GM18520 (cell line): ENCODE measurements at regions not wholly inside any gene's neighbourhood (a gene's known extent, or its start where the extent isn't known, plus 50 kb on each side); places are given as distances from the start of the nearest gene placed in this dataset.

Source experiments
- ATAC-seq: cut with Tn5 transposase; IDR thresholded peaks from one replicate; pipeline ENCODE4 v1.9.1; 2021; ENCODE audit not compliant: unreplicated experiment

GRCh38 chr6:8710668-8711431 is 275.5 kb upstream of the SLC35B3 start:
- no peak for ATAC-seq

GRCh38 chr6:8707956-8708772 is 272.8 kb upstream of the SLC35B3 start:
- no peak for ATAC-seq

GRCh38 chr6:8707369-8707768 is 272.0 kb upstream of the SLC35B3 start:
- no peak for ATAC-seq

DNA sequence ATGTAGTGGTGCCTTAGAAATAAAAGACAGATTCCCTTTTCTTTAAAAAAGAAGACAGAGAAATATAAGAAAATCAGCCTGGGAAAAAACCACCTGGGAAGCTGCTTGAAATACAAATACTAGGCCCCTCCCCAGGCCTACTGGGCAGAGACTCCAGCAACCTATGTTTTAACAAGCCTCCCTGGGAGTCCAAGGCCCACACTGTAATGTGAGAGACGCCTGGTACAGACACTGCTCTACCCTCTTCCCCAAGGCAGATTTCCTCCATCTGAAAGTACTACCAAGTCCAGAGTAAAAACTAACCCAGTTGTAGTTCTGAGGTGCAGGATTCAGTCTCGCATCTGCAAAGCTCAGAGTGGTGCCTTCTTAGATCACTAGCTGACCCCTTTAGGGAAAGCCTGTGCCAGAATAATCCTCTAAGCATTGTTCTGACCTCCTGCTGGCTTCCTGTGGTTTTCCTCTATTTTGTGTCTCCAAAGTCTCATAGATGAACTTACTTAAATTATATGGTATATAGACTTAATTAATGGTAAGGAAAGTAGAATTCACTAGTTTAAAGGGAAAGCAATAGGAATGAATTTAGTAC is 270.2 kb upstream of the SLC35B3 start:
- no peak for ATAC-seq

GRCh38 chr6:8703059-8703458 is 267.7 kb upstream of the SLC35B3 start:
- ATAC-seq, result no peak

DNA sequence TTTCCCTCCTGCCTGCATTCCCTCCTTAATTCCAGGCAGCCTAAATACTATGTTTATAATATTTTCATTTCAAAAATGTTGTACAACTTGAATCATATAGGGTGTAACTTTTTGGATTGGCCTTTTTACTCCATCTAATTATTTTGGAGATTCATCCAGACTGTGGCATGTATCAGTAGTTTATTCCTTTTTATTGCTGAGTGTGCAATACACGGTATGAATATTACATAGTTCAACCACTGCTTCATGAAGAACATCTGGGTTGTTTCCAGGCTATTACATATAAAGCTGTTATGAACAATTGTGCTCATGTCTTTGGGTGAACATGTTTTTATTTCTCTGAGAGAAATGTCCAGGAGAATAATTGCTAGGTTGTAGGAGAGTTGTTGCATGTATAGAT is 253.5 kb upstream of the SLC35B3 start:
- ATAC-seq, result no peak

- ATAC-seq, result no peak
Measured at GRCh38 chr6:8686077-8686476, 250.7 kb upstream of the SLC35B3 start.

GRCh38 chr6:8683204-8683603 is 247.9 kb upstream of the SLC35B3 start:
- ATAC-seq, result no peak

DNA sequence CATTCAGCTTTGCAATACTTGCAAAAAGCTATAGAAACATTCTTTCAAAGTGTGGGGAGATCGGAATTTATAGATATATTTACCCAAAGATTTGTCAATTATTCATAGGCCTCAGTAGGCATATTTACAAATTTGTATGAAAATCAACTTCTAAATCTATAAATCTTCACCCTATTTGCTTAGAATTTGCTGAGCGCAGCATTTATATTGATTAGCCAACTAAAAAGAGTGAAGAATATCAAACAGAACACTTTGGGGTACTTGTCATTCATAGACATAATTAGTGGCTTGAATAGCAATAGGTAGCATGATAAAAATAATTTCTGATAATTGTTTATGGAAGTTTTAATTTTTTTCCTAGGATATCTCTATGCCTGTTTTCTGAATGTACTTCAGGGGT is 244.5 kb upstream of the SLC35B3 start:
- ATAC-seq, result no peak

GRCh38 chr6:8678466-8678865 is 243.1 kb upstream of the SLC35B3 start:
- ATAC-seq, result no peak

DNA sequence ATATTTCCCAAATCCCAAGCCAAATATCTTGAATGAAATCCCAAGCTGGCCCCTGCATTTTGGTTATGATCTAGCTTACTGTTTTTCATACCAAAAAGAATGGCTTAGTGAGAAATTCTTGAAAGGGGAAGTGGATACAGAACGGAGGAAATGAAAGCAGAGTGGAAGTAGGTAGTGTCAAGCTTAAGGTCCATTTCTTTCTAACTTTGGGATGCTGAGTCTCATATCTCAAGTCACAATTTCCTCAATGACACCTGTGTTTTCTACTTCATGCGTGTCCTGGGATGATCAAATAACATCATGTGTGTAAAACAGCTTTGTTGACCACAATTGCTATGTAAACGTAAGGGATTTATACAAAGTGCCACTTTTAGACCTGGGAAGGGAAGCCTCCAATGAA is 238.8 kb upstream of the SLC35B3 start:
- no peak for ATAC-seq

GRCh38 chr6:8672882-8673281 is 237.5 kb upstream of the SLC35B3 start:
- ATAC-seq, result no peak

DNA sequence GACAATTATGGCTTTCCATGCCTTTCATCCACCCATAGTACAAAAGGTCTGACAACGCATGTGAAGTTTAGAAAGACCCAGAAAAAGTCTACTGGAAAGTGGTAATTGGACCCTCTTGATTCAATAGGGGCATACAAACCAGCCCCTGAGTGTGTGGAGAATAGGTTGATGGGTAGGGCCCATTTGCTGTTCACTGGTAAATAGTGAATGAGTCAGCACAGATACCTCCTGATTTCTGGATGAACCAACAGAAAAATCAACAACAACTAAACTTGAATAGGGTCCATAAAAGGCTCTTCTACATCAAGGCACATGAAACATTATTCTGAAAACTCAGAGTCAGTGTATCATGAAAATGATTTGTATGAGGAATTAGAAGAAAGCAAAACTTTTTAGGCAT is 235.4 kb upstream of the SLC35B3 start:
- ATAC-seq, result no peak

DNA sequence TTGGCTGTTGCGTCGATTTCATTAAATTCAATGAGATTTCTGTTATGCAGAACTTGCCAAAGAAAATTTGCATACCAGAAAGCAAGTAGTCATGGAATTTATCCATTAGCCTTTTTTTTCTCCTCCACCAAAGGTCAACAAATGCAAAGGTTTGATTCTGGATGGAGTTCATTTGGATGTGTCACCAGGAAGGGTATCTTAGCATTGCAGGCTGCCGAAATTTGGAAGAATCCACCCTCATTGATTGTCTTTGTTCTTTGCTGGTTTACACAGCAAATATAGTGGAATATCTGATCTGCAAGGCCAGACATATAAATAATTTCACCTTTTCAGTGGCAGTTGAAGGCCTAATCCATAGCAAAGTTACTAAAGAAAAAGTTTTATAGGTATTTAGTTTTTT is 229.4 kb upstream of the SLC35B3 start:
- no peak for ATAC-seq

GRCh38 chr6:8664070-8664469 is 228.7 kb upstream of the SLC35B3 start:
- no peak for ATAC-seq

- no peak for ATAC-seq
Measured at GRCh38 chr6:8659404-8660189, 224.3 kb upstream of the SLC35B3 start.

DNA sequence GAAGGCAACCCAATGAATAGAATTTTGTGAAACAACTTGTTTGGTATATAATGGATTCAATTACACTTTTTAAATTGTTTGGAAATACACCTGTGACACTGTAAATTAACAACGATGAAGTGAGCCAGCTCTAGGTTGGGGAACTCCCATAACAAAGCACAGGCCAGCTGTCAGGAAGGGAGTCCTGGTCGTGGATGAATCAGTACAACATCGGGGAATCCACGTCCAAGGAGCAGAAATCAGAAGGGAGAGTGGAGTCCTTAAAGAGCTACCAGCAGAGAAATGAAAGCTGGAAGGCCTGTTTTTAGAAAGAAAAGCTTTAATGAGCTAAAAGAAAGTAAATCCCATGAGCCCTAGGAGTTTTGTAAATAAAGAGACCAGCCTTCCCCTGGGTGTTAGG is 223.1 kb upstream of the SLC35B3 start:
- no peak for ATAC-seq

GRCh38 chr6:8657522-8657921 is 222.2 kb upstream of the SLC35B3 start:
- no peak for ATAC-seq

DNA sequence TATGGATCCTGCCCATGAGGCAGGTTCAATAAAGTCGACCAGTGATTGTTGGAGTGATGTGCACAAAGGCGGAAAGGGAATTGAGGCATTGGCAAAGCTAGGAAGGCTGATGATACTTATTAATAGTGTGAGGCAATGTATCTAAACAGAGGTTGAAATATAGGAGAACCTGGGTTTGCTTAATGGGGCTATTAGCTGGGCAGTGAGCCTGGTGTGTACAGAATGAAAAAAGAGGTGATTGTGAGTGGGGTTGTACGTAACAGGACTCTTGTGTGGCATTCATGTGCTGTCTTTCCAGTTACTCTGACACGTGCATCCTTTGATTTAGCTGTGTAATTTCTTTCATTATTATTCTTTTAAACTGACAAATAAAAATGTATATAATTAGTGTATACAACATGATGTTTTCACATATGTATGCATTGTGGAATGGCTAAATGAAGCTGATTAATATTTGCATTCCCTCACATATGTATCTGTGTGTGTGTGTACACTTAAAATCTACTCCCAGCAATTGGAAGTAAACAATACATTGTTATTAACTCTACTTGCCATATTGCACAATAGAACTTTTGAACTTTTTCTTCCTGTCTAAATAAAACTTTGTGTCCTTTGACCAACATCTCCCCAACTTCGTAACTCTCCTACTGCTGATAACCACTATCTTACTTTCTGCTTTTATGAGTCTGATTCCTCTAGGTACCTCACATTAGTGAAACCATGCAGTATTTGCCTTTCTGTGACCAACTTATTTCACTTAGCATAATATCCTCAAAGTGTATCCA is 220.5 kb upstream of the SLC35B3 start:
- ATAC-seq, result no peak

GRCh38 chr6:8652710-8653109 is 217.4 kb upstream of the SLC35B3 start:
- ATAC-seq, result no peak

GRCh38 chr6:8651998-8652397 is 216.7 kb upstream of the SLC35B3 start:
- no peak for ATAC-seq
